Lower lobe of right lung (tissue), 2 donors: ENCODE measurements at regions not wholly inside any gene's neighbourhood (a gene's known extent, or its start where the extent isn't known, plus 50 kb on each side); places are given as distances from the start of the nearest gene placed in this dataset.
"Not testable (repeated sequence)": the region's sequence is repeated elsewhere in the genome, so short reads cannot be mapped to it uniquely, and the experiment has no call there.

ENCODE experiments used
- ATAC-seq, 2 donors: fragments of 200-7000 bp; cut with Tn5 transposase; one replicate each; pipeline ENCODE4 v1.9.1; 2020 to 2022; ENCODE audit warnings: mild to moderate bottlenecking in 2 of 2, moderate library complexity in 2 of 2
- DNase-seq: peaks from one replicate; pipeline ENCODE4 v3.0.0-alpha.2; 2020
- H3K27ac ChIP-seq: fragments of 200-600 bp; one replicate; pipeline ENCODE4 v1.8.0; 2022
- H3K27me3 ChIP-seq: fragments of 200-600 bp; one replicate; pipeline ENCODE4 v1.8.0; 2022; ENCODE audit warnings: low read depth
- H3K36me3 ChIP-seq: fragments of 200-600 bp; one replicate; pipeline ENCODE4 v1.8.0; 2022; ENCODE audit warnings: mild to moderate bottlenecking
- H3K4me1 ChIP-seq: fragments of 200-600 bp; one replicate; pipeline ENCODE4 v1.8.0; 2022
- H3K4me3 ChIP-seq: fragments of 200-600 bp; one replicate; pipeline ENCODE4 v1.8.0; 2022; ENCODE audit warnings: mild to moderate bottlenecking
- H3K9me3 ChIP-seq: fragments of 200-600 bp; one replicate; pipeline ENCODE4 v1.8.0; 2022
- intact Hi-C: fragments of 100-400 bp; cut with DNase I; formaldehyde crosslinking; loops from one replicate; pipeline ENCODE4 v1.11.0; 2022
- donor health status: DM: no; HTN: yes; CAD: no; lungs with severe emphysema.

DNA sequence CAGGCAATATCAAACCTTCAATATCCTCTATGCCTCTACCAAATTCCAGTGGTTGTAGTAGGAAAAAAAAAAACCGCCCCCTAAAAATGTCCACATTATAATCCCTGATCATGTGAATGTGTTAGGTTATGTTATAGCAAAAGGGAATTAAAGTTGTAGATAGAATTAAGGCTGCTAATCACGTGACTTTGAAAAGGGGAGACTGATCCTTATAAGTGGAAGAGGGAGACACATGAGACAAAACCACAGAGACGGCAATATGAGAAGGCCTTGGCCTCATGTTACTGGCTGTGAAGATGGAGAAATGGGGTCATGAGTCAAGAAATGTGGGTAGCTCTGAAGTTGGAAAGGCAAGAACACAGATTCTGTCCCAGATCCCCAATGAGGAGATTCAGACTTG is 1711.3 kb downstream of the KHDRBS2 start:
- H3K27ac ChIP-seq, H3K27me3 ChIP-seq, intact Hi-C loops: not testable (repeated sequence)

DNA sequence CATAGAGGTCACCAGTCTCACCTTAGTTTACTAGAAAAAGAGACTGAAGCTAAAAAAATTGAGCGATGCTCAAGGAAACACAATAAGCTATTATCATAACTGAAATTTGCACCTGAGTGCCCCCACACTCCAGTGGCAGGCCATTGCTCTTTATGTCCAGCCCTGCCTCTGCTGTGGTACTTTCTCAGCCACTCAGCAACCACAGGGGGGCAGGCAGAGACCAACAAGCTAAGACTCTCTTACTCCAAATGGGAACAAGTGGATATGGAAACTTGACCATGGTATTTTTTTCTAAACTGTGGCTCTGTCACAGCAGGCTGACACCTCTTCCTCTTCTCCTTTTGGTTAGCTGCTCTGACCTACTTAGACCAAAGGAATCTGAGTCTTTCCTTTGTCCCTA is 1713.4 kb downstream of the KHDRBS2 start:
- H3K27ac ChIP-seq, H3K4me3 ChIP-seq, H3K36me3 ChIP-seq, ATAC-seq, H3K27me3 ChIP-seq, H3K4me1 ChIP-seq, intact Hi-C loops, DNase-seq: not testable (repeated sequence)
- peaks cover 11% of the 10 kb centered on the region for H3K9me3 ChIP-seq

More for the DNA sequence above, 1711.3 kb downstream of the KHDRBS2 start:
- ATAC-seq, DNase-seq, H3K4me3 ChIP-seq, H3K4me1 ChIP-seq, H3K36me3 ChIP-seq: not testable (repeated sequence)
- peaks cover 11% of the 10 kb centered on the region for H3K9me3 ChIP-seq

DNA sequence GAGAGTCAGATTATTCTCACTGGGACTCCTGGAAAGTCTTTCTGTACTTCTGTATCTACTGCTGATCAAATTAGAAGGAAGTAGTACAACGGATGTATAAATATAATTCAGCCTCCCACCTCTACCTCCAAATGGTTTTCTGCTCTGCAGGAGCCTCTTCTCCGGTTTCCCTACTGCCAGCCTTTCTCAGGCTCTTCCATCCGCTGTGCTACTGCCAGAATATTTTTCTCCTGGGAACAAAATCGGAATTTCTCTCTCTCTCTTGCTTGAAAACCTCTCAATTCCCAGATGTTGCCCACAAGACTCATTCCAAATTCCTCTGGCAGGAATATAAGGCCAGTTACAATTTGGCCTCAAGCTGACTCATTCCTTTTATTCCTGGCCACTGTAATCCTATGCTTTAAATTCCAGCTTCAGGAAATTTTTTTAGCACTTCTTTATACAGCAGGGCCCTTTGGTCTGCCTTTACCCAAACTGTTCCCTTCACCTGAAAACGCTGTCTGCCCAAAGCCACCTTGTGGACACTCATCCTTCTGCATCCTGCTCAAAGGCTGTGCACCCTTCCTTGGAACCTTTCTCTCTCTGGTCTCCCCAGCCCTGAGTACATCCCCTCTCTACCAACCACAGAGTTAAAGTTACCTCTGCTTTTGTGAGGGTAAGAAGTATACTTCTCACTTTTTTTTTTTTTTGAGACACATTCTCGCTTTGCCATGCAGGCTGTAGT is 1714.6 kb downstream of the KHDRBS2 start:
- intact Hi-C loops, H3K27ac ChIP-seq, DNase-seq, H3K4me3 ChIP-seq, ATAC-seq, H3K27me3 ChIP-seq, H3K36me3 ChIP-seq, H3K4me1 ChIP-seq: not testable (repeated sequence)
- H3K9me3 ChIP-seq, result peaks cover 10% of the 10 kb centered on the region

DNA sequence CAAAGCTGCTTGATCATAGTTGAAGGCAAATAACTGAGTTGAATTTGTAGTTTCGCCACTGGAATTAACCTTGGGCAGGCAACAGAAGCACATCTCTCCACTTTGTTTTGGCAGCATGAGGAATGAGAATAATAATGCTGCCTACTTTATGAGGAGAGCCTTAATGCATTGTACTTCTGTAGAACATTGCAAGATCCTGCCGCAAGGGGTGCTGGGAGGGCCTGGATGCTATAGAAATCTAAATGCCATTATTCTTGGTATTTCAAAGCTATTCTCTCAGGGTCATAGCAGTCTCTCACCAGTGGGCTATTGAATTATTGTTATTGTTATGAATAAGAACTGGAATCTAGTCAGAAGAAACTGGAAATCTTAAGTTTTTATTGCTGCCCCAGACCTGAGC is 1715.4 kb downstream of the KHDRBS2 start:
- H3K4me1 ChIP-seq, DNase-seq, H3K9me3 ChIP-seq, H3K27me3 ChIP-seq, intact Hi-C loops, H3K36me3 ChIP-seq, H3K27ac ChIP-seq, H3K4me3 ChIP-seq, ATAC-seq: not testable (repeated sequence)

DNA sequence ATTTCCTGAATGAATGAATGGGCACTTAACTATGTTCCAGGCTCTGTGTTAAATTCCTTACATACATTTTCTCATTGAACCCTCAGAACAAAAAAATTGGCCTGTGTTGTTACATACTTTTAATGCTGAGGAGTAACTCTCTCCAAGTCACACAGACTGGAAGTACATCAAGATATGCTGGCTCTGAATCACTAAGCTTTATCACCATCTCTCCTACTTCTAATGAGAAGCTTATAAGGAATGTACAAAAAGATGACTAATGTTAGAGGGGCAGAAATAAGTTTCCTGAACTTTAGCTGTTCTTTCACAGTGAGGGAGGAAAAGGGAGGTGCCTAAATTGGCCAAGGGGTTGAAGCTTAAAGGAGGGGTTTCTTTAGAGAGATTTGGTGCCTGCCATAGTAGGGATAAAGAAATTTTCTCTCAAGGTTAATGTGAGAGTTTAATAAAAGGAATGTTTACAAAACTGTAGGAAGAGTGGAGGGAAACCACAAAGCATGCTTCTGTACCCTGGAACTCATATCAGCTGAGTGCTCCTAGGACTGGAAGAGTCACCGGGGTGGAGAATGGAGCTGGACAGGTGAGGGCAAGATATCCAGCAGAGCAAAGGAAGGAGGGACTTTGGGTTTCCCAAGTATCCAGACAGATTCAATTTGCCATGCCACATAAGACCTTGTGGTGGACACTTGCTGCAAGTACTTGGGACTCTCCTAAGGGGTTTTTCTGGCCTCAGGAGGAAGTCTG is 1718.4 kb downstream of the KHDRBS2 start:
- peak; percentile 41 to 56 for ATAC-seq
- H3K27ac ChIP-seq, H3K9me3 ChIP-seq, H3K4me3 ChIP-seq, H3K27me3 ChIP-seq, H3K4me1 ChIP-seq, H3K36me3 ChIP-seq, intact Hi-C loops, DNase-seq: not testable (repeated sequence)

DNA sequence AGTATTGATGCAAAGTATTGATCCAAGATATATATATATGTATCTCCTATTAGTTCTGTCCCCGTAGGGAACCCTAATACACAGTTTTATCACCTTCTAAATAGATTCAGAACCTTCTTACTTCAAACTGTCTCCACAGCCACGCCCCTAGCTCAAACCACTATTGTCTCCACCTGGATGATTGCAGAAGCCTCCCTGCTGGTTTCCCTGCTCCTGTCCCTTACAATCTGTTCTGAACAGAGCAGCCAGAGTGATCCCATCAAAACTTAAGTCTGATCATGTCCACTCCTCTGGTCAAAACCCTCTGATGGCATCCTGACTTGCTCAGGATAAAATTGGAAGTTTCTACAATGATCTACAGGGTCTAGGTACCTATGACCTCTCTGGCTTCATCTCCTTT is 1719.6 kb downstream of the KHDRBS2 start:
- ATAC-seq, H3K27ac ChIP-seq, H3K4me1 ChIP-seq, intact Hi-C loops, DNase-seq, H3K4me3 ChIP-seq, H3K27me3 ChIP-seq, H3K36me3 ChIP-seq, H3K9me3 ChIP-seq: not testable (repeated sequence)

DNA sequence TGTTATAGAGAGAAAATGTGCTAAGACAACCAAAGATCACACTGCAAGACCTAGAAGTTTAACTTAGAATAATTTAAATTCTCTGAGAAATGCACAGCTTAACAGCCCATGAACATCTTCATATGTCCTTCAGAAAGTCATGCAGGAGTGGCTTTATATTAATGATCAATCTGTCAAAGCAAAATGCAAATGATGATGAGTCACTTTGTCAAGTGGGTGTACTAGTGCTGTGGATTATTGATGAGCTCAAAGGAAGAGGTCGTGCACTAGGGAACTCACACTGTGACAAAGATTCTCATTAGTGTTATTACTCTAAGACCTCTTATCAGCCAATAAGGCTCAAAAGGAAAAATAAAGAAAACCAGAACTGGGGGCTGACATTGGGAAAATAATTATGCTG is 1726.3 kb downstream of the KHDRBS2 start:
- DNase-seq, H3K9me3 ChIP-seq, ATAC-seq, H3K4me3 ChIP-seq, H3K4me1 ChIP-seq, intact Hi-C loops, H3K27me3 ChIP-seq, H3K36me3 ChIP-seq, H3K27ac ChIP-seq: not testable (repeated sequence)

DNA sequence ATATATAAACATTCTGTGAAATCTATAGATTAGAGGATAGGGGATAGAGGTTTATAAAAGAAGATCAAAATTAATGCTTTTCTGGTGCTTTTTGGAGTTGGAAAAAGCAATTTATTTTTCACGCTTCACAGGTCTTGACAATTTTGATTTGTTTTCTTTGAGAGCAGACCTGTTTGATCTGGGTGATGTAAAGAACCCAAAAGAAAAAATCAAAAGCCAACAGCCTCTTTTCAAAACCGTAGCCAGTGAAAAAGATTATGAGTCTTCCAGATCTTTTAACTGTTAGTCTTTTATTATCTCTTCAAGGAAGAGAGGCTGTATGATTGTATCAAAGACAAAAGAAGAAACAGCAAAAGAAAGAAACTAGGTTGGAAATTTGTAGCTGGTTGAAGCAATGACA is 1738.7 kb downstream of the KHDRBS2 start:
- ATAC-seq, DNase-seq, H3K27me3 ChIP-seq, H3K4me3 ChIP-seq, H3K27ac ChIP-seq, H3K4me1 ChIP-seq, H3K36me3 ChIP-seq, intact Hi-C loops, H3K9me3 ChIP-seq: not testable (repeated sequence)

DNA sequence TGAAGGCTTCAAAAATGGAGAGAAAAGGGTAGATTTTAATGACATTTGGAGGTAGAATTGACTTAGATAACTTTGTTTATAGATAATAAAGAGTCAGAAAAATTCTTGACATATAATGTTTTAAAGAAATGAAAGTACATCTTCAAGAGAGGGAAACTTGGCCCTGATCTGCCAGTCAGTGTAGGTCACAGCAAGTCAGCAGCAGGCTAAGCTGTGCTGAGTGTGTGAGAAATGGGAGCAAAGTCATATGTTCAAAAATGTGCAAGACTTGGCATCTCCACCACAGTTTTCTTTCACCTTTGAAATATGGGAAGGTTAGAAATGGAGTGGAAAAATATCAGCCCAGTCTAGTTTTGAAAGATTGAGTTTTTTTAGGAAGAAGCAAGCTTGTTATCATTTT is 1761.3 kb downstream of the KHDRBS2 start:
- H3K9me3 ChIP-seq, H3K4me3 ChIP-seq, H3K4me1 ChIP-seq, H3K27me3 ChIP-seq, intact Hi-C loops, H3K27ac ChIP-seq, H3K36me3 ChIP-seq, DNase-seq, ATAC-seq: not testable (repeated sequence)

DNA sequence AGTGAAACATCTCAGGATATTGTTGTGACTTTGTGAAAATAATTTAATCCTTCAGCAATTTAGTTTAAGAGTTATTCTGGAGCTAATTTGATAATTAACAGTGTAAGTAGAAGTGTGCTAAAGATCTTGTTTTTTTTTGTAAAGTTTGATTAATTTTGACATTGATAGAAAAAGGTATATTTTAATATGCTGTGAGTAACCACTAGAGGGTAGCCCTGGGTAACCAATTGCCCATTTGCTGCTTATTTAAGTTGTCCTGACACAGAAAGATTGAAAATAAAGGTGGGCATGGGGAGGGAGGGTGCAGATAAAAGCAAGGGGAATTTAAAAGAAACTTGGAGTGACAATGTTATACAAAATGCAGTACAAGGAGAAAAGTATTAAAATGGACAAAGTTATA is 1808.3 kb downstream of the KHDRBS2 start:
- H3K27ac ChIP-seq, H3K9me3 ChIP-seq, H3K4me1 ChIP-seq, H3K4me3 ChIP-seq, H3K36me3 ChIP-seq, H3K27me3 ChIP-seq, ATAC-seq, intact Hi-C loops, DNase-seq: not testable (repeated sequence)

DNA sequence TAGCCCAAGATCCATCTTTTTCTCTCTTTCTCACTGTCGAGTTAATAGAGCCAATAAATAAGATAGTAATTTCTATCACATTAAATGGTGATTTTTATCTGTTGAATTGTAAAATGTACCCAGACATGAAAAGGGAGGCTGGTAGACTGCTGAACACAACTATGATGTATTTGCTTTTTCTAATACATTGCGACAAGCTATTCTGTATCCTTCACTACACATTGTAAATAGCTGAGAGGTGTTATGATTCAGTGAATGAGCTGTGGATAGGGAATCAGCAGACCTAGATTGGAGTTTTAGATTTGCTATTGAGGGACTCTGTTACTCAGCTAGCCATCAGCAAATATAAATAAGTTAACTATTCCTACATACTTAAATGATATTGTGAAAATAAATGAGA is 1812.2 kb downstream of the KHDRBS2 start:
- H3K4me1 ChIP-seq, ATAC-seq, H3K4me3 ChIP-seq, H3K27ac ChIP-seq, H3K36me3 ChIP-seq, H3K27me3 ChIP-seq, intact Hi-C loops, DNase-seq, H3K9me3 ChIP-seq: not testable (repeated sequence)

DNA sequence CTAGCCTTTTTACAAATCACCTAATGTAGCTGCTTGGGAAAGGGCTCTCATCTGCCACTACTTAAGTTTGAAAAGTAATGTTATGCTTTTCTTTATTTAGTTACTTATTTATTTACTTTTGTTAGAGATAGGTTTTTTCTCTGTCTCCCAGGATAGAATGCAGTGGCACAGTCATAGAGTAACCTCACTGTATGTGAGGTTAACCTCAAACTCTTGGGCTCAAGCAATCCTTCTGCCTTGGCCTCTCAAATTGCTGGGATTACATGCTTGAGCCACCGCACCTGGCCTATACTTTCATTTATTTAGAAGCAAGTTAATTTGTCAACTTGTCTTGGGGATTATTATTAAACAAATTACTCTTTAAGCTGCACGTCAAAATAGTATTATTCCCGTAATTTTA is 1814.6 kb downstream of the KHDRBS2 start:
- intact Hi-C loops, result not testable (repeated sequence)

DNA sequence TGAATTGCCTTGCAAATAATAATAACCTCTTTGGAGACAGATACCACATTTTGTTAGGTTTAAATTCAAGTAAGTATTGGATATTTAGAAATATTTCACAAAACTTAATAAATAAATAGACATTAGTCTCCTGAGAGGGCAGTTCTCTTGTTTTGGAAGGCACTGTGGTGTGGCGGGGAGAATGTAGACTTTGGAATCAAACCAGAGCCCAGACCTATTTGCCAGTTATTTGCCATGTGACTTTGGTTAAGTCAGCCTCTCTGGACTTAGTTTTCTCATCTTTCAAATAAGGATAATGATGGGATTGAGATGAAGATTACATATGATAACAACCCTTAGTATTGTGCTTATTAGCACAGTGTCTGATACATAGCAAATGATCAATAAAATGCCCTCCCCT is 1835.6 kb downstream of the KHDRBS2 start:
- H3K9me3 ChIP-seq, intact Hi-C loops, H3K27me3 ChIP-seq, DNase-seq, ATAC-seq, H3K36me3 ChIP-seq, H3K4me3 ChIP-seq, H3K27ac ChIP-seq, H3K4me1 ChIP-seq: not testable (repeated sequence)

More for the DNA sequence above, 1814.6 kb downstream of the KHDRBS2 start:
- H3K27me3 ChIP-seq, H3K36me3 ChIP-seq, H3K27ac ChIP-seq, H3K4me1 ChIP-seq, DNase-seq, H3K4me3 ChIP-seq, H3K9me3 ChIP-seq, ATAC-seq: not testable (repeated sequence)

DNA sequence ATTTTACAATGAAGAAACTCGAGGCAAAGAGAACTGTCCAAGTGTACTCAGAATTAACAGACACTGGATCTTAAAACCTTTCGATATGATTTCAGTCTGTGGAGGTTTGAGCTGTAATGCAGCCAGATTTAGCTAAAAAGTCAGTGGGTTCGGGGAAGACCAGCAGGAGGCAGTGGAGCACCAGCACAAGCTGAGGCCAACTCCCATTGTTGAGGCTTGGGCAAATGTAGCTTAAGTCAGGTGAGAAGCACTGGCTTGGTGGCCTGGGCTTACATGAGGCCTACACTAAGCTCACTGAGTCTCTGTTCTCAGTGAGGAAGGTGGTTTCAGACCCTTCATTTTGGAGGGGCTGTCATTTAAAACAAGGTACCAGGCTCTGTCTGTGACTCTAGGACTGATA is 1841.5 kb downstream of the KHDRBS2 start:
- DNase-seq, H3K27me3 ChIP-seq, H3K36me3 ChIP-seq, intact Hi-C loops, H3K4me1 ChIP-seq, H3K27ac ChIP-seq, H3K4me3 ChIP-seq, ATAC-seq, H3K9me3 ChIP-seq: not testable (repeated sequence)
